K562 (cell line): ENCODE measurements at regions not wholly inside any gene's neighbourhood (a gene's known extent, or its start where the extent isn't known, plus 50 kb on each side); places are given as distances from the start of the nearest gene placed in this dataset.

Experiments used
- ATAC-seq: fragments of 200-7000 bp; cut with Tn5 transposase; 3 replicates; pipeline ENCODE4 v1.9.1; 2020; ENCODE audit warnings: moderate library complexity
- BruUV-seq: library from RNA; stranded (reverse); fragments of 400-500 nt; replicated peaks from 2 replicates; lab custom pipeline; 2021; lab: Mats Ljungman, UMichigan
- CTCF ChIA-PET: fragments of 300-600 bp; formaldehyde crosslinking; extraction: SDS; loops from one replicate; lab custom pipeline; 2021; ENCODE audit warnings: low intra/inter-chr PET ratio; lab: Yijun Ruan, JAX
- POLR2A ChIA-PET: fragments of 300-600, 350-650 bp; sonication (Branson Sonifier 250); formaldehyde crosslinking; extraction: SDS; loops from one replicate; lab custom pipeline; 2021; ENCODE audit warnings: antibody characterized with exemption, inconsistent platforms; lab: Yijun Ruan, JAX
- DNase-seq, 4 experiments: peaks; one replicate each; pipeline versions ENCODE4 v3.0.0 to v3.0.0-alpha.2; 2011 to 2018; ENCODE audit warnings: low spot score in 3 of 4, mixed read lengths in 3 of 4; ENCODE audit errors: extremely low read depth in 1 of 4
- FAIRE-seq: peaks from 2 replicates; lab custom pipeline; 2011; peaks lifted over from hg19 to GRCh38; lab: Jason Lieb, UNC
- H2AFZ ChIP-seq: 2 replicates; pipeline ENCODE4 v1.6.0; 2011; ENCODE audit warnings: low read depth, low read length, control low read depth, inconsistent platforms
- H3K27ac ChIP-seq: fragments of 200-600 bp; 3 replicates; pipeline ENCODE4 v1.8.0; 2011; ENCODE audit warnings: low read depth, mild to moderate bottlenecking, control low read depth, inconsistent platforms, low read length, moderate library complexity, mixed read lengths; ENCODE audit errors: extremely low read depth
- H3K27me3 ChIP-seq, 2 experiments: fragments of 300-600 bp in 1 of 2; 2 replicates in 1 of 2; 3 replicates in 1 of 2; pipeline versions ENCODE4 v1.6.0 to v1.8.0; 2011; ENCODE audit warnings: inconsistent platforms in 2 of 2, low read length in 2 of 2, mild to moderate bottlenecking in 1 of 2, mixed read lengths in 1 of 2, moderate library complexity in 1 of 2; ENCODE audit not compliant: control insufficient read depth in 2 of 2, insufficient read depth in 2 of 2
- H3K36me3 ChIP-seq: fragments of 300-600 bp; 3 replicates; pipeline ENCODE4 v1.8.0; 2011; ENCODE audit warnings: mild to moderate bottlenecking, low read length, inconsistent platforms; ENCODE audit not compliant: control insufficient read depth, insufficient read depth
- H3K4me1 ChIP-seq, 2 experiments: fragments of 200-600 bp in 1 of 2; replicated peaks in 1 of 2; 2 replicates in 1 of 2; 3 replicates in 1 of 2; pipeline versions ENCODE4 v1.5.1 to v1.8.0; 2011; ENCODE audit warnings: inconsistent platforms in 2 of 2, low read length in 2 of 2, mild to moderate bottlenecking in 1 of 2, mixed read lengths in 1 of 2, moderate library complexity in 1 of 2; ENCODE audit not compliant: control insufficient read depth in 2 of 2, insufficient read depth in 2 of 2
- H3K4me2 ChIP-seq: 2 replicates; pipeline ENCODE4 v1.6.1; 2011; ENCODE audit warnings: low read length, control low read depth, inconsistent platforms, mixed read lengths; ENCODE audit not compliant: insufficient read depth
- H3K4me3 ChIP-seq: fragments of 200-600 bp; sonication (generic), shearing (Covaris generic); 2 replicates; pipeline ENCODE4 v1.5.1; 2016; ENCODE audit warnings: control low read depth, inconsistent platforms
- H3K79me2 ChIP-seq: fragments of 200-600 bp; 3 replicates; pipeline ENCODE4 v1.8.0; 2011; ENCODE audit warnings: low read length, inconsistent platforms; ENCODE audit not compliant: control insufficient read depth, insufficient read depth
- H3K9ac ChIP-seq, 2 experiments: 2 replicates each; pipeline versions ENCODE4 v1.6.0 to v1.6.1; 2011; ENCODE audit warnings: low read depth in 2 of 2, low read length in 2 of 2, control low read depth in 1 of 2, inconsistent platforms in 1 of 2, mild to moderate bottlenecking in 1 of 2, mixed read lengths in 1 of 2; ENCODE audit not compliant: insufficient read depth in 1 of 2
- H3K9me1 ChIP-seq: one replicate; pipeline ENCODE4 v1.6.0; 2011; ENCODE audit warnings: inconsistent platforms, mild to moderate bottlenecking, low read length, moderate library complexity; ENCODE audit not compliant: control insufficient read depth, insufficient read depth
- H3K9me3 ChIP-seq: replicated peaks from 2 replicates; pipeline ENCODE4 v1.5.1; 2011; ENCODE audit warnings: low read depth, low read length, inconsistent platforms; ENCODE audit not compliant: control insufficient read depth, insufficient read depth
- H4K20me1 ChIP-seq: replicated peaks from 2 replicates; pipeline ENCODE4 v1.6.1; 2011; ENCODE audit warnings: low read length, inconsistent platforms, mixed read lengths; ENCODE audit not compliant: control insufficient read depth, insufficient read depth
- HOXB6 ChIP-seq: fragments of 250-450 bp; sonication (Bioruptor Pico); IDR thresholded peaks from 2 replicates; pipeline ENCODE4 v1.5.1; 2022; ENCODE audit warnings: mild to moderate bottlenecking, borderline replicate concordance
- NFATC3 ChIP-seq: fragments of 450-650 bp; IDR thresholded peaks from 2 replicates; pipeline ENCODE4 v1.6.1; 2017; ENCODE audit warnings: mild to moderate bottlenecking
- NFXL1 ChIP-seq: fragments of 450-650 bp; formaldehyde crosslinking; IDR thresholded peaks from 2 replicates; pipeline ENCODE4 v1.4.0; 2021; ENCODE audit warnings: mild to moderate bottlenecking
- NR4A1 ChIP-seq, 2 experiments: fragments of 250-450 bp in 1 of 2; fragments of 450-650 bp in 1 of 2; sonication (Bioruptor Pico) in 1 of 2; IDR thresholded peaks; 2 replicates each; pipeline versions ENCODE4 v1.4.0 to v1.6.1; 2016 to 2020; ENCODE audit warnings: mild to moderate bottlenecking in 2 of 2, missing compliant biosample characterization in 1 of 2, missing genetic modification characterization in 1 of 2, moderate library complexity in 1 of 2
- RCOR1 ChIP-seq, 2 experiments: IDR thresholded peaks; 2 replicates each; pipeline ENCODE4 v1.6.1; 2012; ENCODE audit warnings: low read depth in 2 of 2, low read length in 2 of 2, borderline replicate concordance in 1 of 2, improper control_type of control experiment in 1 of 2
- SOX6 ChIP-seq: fragments of 450-650 bp; IDR thresholded peaks from 2 replicates; pipeline ENCODE4 v1.6.1; 2014; ENCODE audit warnings: mild to moderate bottlenecking
- SPI1 ChIP-seq: IDR thresholded peaks from 2 replicates; pipeline ENCODE4 v1.6.1; 2011; ENCODE audit warnings: low read depth, low read length, control low read depth, borderline replicate concordance
- TOE1 ChIP-seq, 2 experiments: fragments of 450-650 bp in 1 of 2; sonication (generic) in 1 of 2; formaldehyde crosslinking in 1 of 2; IDR thresholded peaks; 2 replicates each; pipeline versions ENCODE4 v1.7.1 to v1.8.0; 2016 to 2022; ENCODE audit warnings: borderline replicate concordance in 2 of 2, mild to moderate bottlenecking in 2 of 2, antibody characterized with exemption in 1 of 2, inconsistent platforms in 1 of 2, low read depth in 1 of 2, missing genetic modification reagents in 1 of 2, moderate library complexity in 1 of 2
- ZNF239 ChIP-seq: fragments of 250-450 bp; sonication (Bioruptor Pico); IDR thresholded peaks from 2 replicates; pipeline ENCODE4 v1.4.0; 2020; ENCODE audit warnings: mild to moderate bottlenecking
- ZNF24 ChIP-seq: fragments of 450-650 bp; IDR thresholded peaks from 2 replicates; pipeline ENCODE4 v1.6.1; 2016
- ZNF347 ChIP-seq: fragments of 450-650 bp; formaldehyde crosslinking; IDR thresholded peaks from 2 replicates; pipeline ENCODE4 v1.4.0; 2020; ENCODE audit warnings: low read depth, mild to moderate bottlenecking, moderate library complexity
- WGBS: fragments of 100-300 bp; shearing (Covaris generic); methylation state at CpG from one replicate; pipeline ENCODE4 v1.1.6; 2016; ENCODE audit warnings: low coverage, mixed read lengths; ENCODE audit not compliant: insufficient coverage; ENCODE audit errors: missing lambda C conversion rate; 5-methylcytosine and 5-hydroxymethylcytosine counted together
- in situ Hi-C: fragments of 300-500 bp; cut with MboI; formaldehyde crosslinking; loops from 4 replicates; pipeline ENCODE4 v1.15.0; 2018; ENCODE audit warnings: inconsistent platforms, mixed read lengths
- intact Hi-C: fragments of 100-400 bp; cut with micrococcal nuclease; formaldehyde crosslinking; loops from 2 replicates; pipeline ENCODE4 v1.14.2; 2022

- TF ChIP-seq ZNF239 (no peak), SOX6 (no peak), ZNF347 (CRISPR knock-in tag) (no peak), NR4A1 (CRISPR knock-in tag; IDR thresholded peaks at IDR 0.05) (no peak), NR4A1 (tag; IDR thresholded peaks at IDR 0.05) (no peak), ZNF24 (no peak), RCOR1 (IDR thresholded peaks at IDR 0.05; ENCODE audit: borderline replicate concordance in 1 of 2, low read depth in 2 of 2, low read length in 2 of 2) (no peak), HOXB6 (CRISPR knock-in tag) (no peak), TOE1 (IDR thresholded peaks at IDR 0.05; ENCODE audit: borderline replicate concordance) (no peak), TOE1 (CRISPR knock-in tag; IDR thresholded peaks at IDR 0.05; ENCODE audit: borderline replicate concordance, low read depth) (no peak), NFATC3 (no peak)
Observed at GRCh38 chr4:154124539-154125255, 335.8 kb upstream of the SFRP2 start (continued).

GRCh38 chr4:154123897-154124296, 335.0 kb upstream of the SFRP2 start:
- H3K79me2 ChIP-seq = no peaks in the 10 kb centered on the region
- H4K20me1 ChIP-seq = no peaks in the 10 kb centered on the region
- no peaks in the 10 kb centered on the region; a peak in 1 of 5 replicates for H3K4me1 ChIP-seq
- no peak overlapping the region for H3K9ac ChIP-seq
- no peak overlapping the region for H3K4me2 ChIP-seq
- FAIRE-seq (no peak), DNase-seq (no peak), ATAC-seq (no peak)
- H3K27ac ChIP-seq = no peak overlapping the region
- in situ Hi-C loops (no loop called here), intact Hi-C loops (no loop called here)
- H3K9me1 ChIP-seq = no peaks in the 10 kb centered on the region
- no peak overlapping the region for H3K4me3 ChIP-seq
- ChIA-PET CTCF (no interaction called here), POLR2A (no interaction called here)
- TF ChIP-seq SPI1 = peak; percentile 96
- no peak for TF ChIP-seq NFXL1 (CRISPR knock-in tag)
- no peak overlapping the region for H2AFZ ChIP-seq
- WGBS = 2% methylated on average over 3 of the region's 3 CpGs
- no peaks in the 10 kb centered on the region for H3K9me3 ChIP-seq
- H3K27me3 ChIP-seq = no peaks in the 10 kb centered on the region; a peak in 2 of 5 replicates
- no peaks in the 10 kb centered on the region for H3K36me3 ChIP-seq
- no TSS peak for BruUV-seq
